GM12892 (cell line): ENCODE measurements at regions not wholly inside any gene's neighbourhood (a gene's known extent, or its start where the extent isn't known, plus 50 kb on each side); places are given as distances from the start of the nearest gene placed in this dataset.

Source experiments
- POLR2A ChIP-seq: IDR thresholded peaks from 2 replicates; pipeline ENCODE4 v1.6.1; 2011; ENCODE audit warnings: low read depth, low read length, control low read depth
- POLR2AphosphoS5 ChIP-seq: IDR thresholded peaks from 2 replicates; pipeline ENCODE4 v1.6.1; 2011; ENCODE audit warnings: low read depth, low read length, control low read depth

GRCh38 chr2:104521247-104521646 lies 332.7 kb upstream of the POU3F3 start:
- TF ChIP-seq POLR2A (no peak), POLR2AphosphoS5 (no peak)
